ENCODE measurements at regions not wholly inside any gene's neighbourhood (a gene's known extent, or its start where the extent isn't known, plus 50 kb on each side); places are given as distances from the start of the nearest gene placed in this dataset.

- TF ChIP-seq CTCF (conservative IDR thresholded peaks at IDR 0.05), result no peak
- TF ChIP-seq EZH2 (IDR thresholded peaks at IDR 0.05; ENCODE audit: low read depth), result no peak
Measured at GRCh38 chr7:17485904-17486303, 187.5 kb downstream of the AHR start.

All from PC-9 (cell line).